ENCODE measurements at regions not wholly inside any gene's neighbourhood (a gene's known extent, or its start where the extent isn't known, plus 50 kb on each side); places are given as distances from the start of the nearest gene placed in this dataset.

DNA sequence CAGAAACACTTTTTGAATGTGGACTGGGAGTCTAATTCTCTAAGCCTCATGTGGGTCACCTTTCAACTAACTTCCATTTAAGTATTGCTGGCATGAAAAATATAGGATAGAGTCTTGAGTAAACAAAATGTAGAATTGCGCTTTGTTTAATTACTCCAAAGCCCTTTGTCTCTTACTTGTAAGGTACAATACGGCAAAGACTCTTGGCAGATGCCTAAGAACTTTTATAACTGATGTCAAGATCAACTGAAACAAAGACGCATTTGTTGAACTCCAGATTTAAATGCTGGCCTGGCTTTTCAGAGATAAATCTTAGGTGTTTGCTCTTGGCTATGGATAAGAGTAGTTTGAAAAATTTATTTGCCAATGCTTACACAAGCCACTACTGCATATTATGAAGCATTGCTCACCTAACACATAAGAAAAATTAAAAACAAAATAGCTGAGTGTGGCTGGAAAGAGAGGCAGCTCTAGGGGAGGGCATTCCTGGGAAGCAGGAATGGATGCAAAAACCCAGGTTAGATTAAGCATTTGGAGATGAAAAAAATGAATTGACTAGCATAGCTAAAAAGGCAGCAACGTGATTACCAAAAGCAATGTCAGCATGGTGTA lies 107.3 kb upstream of the STARD13 start:
- TF ChIP-seq, protein P1, sequence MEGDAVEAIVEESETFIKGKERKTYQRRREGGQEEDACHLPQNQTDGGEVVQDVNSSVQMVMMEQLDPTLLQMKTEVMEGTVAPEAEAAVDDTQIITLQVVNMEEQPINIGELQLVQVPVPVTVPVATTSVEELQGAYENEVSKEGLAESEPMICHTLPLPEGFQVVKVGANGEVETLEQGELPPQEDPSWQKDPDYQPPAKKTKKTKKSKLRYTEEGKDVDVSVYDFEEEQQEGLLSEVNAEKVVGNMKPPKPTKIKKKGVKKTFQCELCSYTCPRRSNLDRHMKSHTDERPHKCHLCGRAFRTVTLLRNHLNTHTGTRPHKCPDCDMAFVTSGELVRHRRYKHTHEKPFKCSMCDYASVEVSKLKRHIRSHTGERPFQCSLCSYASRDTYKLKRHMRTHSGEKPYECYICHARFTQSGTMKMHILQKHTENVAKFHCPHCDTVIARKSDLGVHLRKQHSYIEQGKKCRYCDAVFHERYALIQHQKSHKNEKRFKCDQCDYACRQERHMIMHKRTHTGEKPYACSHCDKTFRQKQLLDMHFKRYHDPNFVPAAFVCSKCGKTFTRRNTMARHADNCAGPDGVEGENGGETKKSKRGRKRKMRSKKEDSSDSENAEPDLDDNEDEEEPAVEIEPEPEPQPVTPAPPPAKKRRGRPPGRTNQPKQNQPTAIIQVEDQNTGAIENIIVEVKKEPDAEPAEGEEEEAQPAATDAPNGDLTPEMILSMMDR (IDR thresholded peaks at IDR 0.05; ENCODE audit: low read depth, low read length), result no peak
- no peak for TF ChIP-seq EZH2phosphoT487 (IDR thresholded peaks at IDR 0.05; ENCODE audit: low read depth)
